ENCODE measurements at regions not wholly inside any gene's neighbourhood (a gene's known extent, or its start where the extent isn't known, plus 50 kb on each side); places are given as distances from the start of the nearest gene placed in this dataset.

- 83% methylated on average over 2 of the region's 2 CpGs for WGBS
- intact Hi-C loops (cut with DNase I): no loop called here
- Histone ChIP-seq H3K4me3 (no peak overlapping the region), H3K9me3 (no peaks in the 10 kb centered on the region), H3K36me3 (no peaks in the 10 kb centered on the region), H3K4me1 (no peaks in the 10 kb centered on the region), H3K27me3 (no peaks in the 10 kb centered on the region), H3K27ac (replicated peaks in 1 of 4) (no peak overlapping the region)
- TF ChIP-seq POLR2AphosphoS5 (IDR thresholded peaks at IDR 0.05): no peak
- TF ChIP-seq EP300 (IDR thresholded peaks at IDR 0.05): no peak
- no peak for TF ChIP-seq POLR2A (IDR thresholded peaks at IDR 0.05; ENCODE audit: low read depth)
- TF ChIP-seq, protein P1, sequence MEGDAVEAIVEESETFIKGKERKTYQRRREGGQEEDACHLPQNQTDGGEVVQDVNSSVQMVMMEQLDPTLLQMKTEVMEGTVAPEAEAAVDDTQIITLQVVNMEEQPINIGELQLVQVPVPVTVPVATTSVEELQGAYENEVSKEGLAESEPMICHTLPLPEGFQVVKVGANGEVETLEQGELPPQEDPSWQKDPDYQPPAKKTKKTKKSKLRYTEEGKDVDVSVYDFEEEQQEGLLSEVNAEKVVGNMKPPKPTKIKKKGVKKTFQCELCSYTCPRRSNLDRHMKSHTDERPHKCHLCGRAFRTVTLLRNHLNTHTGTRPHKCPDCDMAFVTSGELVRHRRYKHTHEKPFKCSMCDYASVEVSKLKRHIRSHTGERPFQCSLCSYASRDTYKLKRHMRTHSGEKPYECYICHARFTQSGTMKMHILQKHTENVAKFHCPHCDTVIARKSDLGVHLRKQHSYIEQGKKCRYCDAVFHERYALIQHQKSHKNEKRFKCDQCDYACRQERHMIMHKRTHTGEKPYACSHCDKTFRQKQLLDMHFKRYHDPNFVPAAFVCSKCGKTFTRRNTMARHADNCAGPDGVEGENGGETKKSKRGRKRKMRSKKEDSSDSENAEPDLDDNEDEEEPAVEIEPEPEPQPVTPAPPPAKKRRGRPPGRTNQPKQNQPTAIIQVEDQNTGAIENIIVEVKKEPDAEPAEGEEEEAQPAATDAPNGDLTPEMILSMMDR (IDR thresholded peaks at IDR 0.05): no peak
- no peak for DNase-seq (ENCODE audit: extremely low spot score)
These were observed 182.2 kb downstream of the HTR7 start for GRCh38 chr10:90675621-90676020.

All from esophagus muscularis mucosa (tissue), 4 donors.